ENCODE measurements at regions not wholly inside any gene's neighbourhood (a gene's known extent, or its start where the extent isn't known, plus 50 kb on each side); places are given as distances from the start of the nearest gene placed in this dataset.

- no peak for TF ChIP-seq CTCF (IDR thresholded peaks at IDR 0.05)
- no peak for TF ChIP-seq POLR2A (IDR thresholded peaks at IDR 0.05)
These were observed 285.0 kb upstream of the NR5A2 start for GRCh38 chr1:199742547-199742946.
